ENCODE measurements at regions not wholly inside any gene's neighbourhood (a gene's known extent, or its start where the extent isn't known, plus 50 kb on each side); places are given as distances from the start of the nearest gene placed in this dataset.
"Not testable (repeated sequence)": the region's sequence is repeated elsewhere in the genome, so short reads cannot be mapped to it uniquely, and the experiment has no call there.

DNA sequence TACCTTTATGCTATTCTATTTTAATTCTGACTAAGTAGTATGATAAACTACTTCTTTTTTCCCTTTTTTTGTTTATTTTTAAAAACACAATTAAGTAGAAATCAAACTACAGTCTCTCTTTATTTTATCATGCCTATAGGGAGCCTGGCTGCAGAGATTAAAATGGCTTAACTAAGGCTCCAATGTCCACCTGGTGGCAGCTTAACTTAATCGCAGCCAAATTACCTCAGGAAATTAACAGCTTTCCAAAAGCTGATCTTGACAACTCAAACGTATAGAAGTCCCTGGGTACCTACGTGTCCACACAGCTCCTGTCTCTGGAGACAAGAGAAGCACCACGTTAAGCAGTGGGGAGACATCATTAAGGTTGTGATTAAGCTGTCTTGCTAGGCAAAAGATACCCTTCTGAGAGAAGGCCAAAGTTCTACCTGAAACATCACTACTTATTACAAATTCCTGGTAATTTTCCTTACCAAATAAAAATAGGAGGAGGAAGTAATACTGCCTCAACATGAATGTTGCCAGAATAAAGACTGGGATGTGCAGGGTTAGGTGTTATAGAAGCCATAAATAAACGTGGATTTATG, 63.2 kb upstream of the SNX19 start:
- no peak for DNase-seq

DNA sequence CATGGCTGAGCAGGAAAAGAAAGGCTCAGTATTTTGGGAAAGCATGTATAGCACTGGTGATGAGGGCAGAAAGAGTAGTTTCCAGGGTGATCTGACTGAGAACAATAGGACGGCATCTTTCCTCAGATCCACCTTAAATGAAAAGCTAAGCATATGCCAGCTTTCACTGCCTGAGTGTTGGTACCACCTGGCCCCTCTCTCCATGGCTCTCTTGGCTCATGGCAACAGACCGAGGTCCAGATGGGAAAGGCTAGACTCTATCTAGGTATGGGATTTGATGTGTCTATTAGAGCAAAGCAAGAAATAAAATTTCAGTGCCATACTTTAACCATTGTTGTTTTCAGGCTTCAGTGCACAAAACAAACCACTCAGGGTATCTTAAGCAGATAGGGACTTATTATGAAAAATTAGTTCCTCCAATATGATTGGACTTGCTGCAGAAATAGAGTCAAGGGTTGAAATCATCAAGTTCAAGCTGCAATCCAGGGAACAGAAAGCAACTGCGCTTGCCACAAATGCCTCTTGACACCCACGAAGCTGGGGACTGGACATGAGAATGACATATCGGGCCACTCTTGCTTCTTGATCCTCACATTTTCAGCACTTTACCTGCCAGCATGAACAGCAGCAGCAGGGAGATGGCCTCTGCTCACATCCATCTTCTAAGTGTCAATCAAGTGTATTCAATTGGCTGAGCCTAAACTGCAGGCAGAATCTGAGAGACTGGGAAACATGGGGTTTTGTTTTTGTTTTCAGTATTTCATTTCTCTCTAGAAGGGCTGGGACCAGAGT, 64.0 kb upstream of the SNX19 start:
- no peak for DNase-seq

DNA sequence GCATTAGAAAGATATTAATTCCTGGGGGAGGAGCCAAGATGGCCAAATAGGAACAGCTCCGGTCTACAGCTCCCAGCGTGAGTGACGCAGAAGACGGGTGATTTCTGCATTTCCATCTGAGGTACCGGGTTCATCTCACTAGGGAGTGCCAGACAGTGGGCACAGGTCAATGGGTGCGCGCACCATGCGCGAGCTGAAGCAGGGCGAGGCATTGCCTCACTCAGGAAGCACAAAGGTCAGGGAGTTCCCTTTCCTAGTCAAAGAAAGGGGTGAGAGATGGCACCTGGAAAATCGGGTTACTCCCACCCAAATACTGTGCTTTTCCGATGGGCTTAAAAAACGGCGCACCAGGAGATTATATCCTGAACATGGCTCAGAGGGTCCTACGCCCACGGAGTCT, 68.0 kb upstream of the SNX19 start:
- not testable (repeated sequence) for DNase-seq

DNA sequence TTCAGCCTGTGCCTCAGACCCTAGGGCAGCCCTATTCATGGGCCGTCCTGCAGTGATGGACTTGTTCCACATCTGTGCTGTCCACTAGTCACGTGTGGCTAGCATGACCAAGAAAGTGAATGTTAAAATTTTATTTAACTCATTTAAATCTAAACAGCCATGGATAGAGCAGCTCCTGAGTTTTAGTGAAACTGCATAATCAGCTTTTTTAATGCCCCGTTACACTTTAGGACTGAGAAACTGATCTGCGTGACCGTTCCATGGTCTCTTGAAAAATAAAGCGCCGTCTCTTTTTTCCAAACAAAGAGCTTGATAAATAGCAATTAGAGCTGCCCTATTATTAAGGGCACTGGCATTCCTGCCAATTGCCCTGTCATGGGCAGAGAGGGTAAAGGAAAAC, 76.5 kb upstream of the SNX19 start:
- DNase-seq: no peak

DNA sequence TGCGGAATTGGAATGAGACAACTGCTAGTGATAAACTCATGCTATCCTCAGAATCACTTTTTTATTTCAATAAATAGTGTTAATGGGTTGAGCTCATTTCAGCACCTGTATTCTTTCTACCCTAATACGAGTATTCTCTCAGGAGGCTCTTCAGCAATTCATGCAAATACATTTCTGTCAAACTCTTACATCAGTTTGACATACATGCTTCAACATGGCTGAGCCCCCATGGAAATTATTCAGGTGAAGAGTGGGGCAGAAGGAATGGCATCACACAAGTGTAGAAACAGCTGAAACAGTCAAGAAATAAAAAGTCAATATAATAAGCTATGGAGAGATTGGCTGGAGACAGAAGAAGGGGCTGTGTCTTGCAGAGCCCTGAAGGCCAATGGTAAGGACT, 77.8 kb upstream of the SNX19 start:
- DNase-seq: no peak

DNA sequence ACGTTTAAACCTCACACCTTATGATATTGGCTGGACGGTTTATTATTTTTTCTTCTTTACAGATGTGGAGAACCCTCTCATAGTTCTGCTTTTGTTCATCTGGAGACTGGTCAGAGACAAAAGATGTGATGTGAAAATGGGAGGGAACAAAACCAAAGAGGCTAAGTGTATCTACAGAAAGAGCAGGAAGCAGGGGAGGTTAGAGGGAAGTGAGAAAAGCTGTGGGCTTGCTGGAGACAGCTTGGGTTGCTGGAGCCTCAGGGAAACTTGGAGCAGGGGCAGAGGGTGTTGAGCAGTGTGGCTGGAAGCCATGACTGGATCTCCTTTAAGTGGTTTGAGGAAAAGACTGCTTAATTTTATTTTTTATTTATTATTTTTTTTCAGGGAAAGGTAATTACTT, 79.0 kb upstream of the SNX19 start:
- no peak for DNase-seq

DNA sequence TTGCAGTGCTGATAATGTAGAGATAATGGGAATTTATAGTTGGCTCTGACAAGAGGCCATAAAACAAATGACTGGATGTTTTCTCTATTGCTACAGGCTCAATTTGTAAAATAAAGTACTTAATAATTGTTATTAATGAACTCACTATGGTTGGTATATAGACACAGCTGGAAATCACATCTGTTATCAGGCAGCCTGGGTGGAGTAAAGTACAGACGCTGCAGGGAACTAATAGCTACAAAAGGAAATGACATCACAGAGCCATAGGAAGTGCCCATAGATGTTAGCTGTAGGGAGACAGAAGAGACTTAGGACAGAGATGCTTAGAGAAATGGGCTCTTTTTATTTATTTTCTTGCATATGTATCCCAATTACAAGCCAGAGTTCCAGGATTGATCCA, 81.0 kb upstream of the SNX19 start:
- no peak for DNase-seq

DNA sequence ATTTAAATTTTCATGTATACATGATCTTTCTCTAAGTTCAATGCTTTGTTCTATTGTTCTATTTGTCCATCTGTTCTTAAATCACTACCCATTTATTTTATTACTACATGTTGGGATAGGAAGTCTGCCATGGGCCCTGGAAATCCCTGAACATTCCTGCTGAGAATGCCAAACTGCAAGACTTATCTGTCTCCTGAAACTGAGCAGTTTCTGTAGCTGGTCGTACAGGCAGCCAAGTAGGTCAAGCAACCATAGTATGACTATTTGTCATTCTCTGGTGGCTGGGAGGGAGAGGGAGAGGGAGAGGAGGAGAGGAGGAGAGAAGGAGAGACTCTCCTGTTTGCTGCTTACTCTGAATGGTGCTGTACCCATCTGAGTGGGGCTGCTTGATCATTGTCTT, 82.8 kb upstream of the SNX19 start:
- no peak for DNase-seq

DNA sequence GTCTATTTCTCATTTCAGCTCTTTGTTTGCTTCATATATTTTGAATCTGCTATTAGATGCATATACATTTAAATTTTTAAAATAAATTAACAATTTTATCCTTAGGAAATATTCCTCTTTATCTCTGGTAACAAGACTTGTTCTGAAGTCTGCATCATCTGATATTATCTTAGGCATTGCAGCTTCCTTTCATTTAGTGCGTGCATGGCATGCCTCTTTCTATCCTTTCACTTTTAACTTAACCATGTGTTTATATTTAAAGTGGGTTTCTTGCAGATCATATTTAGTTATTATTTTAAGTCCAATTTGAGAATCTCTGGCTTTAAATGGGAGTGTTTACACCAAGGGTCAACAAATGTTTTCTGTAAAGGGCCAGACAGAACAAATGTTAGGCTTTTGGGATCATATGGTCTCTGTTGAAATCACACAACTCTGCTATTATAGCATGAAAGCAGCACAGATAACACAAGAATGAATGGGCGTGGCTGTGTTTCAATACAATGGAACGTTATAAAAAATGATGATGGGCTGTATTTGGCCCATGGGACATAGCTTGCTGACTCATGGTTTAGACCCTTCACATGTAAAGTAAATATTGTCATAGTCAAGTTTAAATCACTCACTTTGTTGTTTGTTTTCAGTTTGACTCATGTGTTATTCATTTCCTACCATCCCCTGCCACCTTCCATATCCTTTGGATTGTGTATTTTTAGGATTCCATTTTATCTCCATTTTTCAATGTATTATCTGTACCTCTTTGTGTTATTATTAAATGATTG, 83.9 kb upstream of the SNX19 start:
- DNase-seq: no peak

DNA sequence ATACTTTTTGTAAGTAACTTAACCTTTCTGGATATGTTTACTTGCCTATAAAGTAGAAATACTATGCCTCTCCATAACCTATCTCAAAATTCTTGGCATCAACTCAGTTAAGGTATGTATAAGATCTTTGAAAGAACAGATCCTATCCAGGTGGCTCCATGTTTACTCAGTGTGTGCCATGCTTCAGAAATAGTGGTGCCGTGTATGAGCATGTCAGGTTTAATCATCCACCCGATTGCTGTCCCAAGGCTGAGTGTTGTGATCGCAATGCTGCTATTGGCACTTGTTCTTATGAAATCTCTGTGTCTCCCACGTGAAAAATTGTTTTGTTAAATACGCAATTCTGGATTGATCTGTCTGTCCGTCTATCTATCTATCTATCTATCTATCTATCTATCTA, 85.9 kb upstream of the SNX19 start:
- no peak for DNase-seq

DNA sequence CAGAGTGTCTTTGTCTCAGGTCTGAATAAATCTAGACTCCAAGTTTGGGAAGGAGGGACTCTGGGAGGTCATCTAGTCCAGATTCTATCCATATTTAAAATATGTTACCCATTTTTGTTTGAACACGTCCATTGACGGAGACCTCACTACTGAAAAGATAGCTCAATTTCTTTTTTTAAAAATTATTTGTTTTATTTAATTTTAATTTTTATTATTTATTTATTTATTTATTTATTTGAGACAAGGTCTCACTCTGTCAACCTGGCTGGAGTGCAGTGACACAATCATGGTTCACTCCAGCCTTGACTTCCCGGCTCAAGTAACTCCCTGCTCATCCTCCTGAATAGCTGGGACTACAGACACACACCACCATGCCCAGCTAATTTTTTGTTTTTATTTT, 89.5 kb upstream of the SNX19 start:
- no peak for DNase-seq

DNA sequence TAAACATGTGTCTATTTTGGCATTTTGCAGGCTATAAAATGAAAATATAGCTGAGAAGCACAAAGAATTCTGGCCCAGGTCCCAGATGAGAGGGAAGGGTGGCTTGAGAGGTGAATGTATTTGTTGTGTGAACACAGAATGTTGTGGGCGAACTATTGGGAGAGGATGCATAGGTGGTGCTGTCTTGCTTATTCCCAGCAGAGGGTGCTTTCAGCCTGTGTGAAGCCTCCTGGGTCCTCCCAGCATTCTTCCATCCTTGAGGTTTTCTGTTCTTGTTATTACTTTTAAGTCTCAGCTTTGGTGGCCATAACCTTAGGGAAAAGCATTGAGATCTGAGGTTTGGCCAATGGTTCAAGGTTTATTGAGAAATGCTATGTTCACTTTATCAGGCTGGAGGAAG, 108.7 kb upstream of the SNX19 start:
- no peak for DNase-seq

DNA sequence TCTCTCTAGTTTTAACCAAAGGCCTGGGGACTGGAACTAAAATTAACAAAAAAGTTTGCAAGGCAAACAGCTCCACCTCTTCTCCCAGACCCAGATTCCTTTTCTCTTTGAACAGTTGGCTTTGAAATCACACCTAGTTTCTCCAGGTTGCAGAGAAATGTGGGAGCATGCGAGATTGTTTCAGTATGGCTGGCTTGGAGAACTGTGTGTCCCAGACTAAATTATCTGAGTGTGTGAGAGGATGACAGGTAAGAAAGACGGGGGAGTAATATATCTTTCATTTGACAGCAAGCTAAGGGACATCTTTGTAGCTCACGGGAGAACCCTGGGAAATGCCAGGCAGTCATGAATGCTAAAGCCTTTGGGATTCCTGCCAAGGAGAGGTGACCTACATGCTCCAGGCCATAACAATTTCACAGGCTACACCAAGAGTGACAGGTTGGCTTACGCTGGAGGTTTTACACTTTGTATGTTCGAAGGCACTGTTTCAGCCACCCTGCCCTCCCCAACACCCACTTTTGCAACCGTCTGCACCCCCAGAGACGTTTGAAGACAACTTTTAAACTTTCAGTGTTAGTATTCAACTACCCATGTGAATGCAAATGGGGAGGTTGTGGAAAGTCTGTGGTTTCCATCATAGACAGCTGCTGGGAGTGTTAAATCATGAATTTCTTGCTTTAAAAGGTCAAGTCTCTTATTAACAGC, 109.3 kb upstream of the SNX19 start:
- no peak for DNase-seq

DNA sequence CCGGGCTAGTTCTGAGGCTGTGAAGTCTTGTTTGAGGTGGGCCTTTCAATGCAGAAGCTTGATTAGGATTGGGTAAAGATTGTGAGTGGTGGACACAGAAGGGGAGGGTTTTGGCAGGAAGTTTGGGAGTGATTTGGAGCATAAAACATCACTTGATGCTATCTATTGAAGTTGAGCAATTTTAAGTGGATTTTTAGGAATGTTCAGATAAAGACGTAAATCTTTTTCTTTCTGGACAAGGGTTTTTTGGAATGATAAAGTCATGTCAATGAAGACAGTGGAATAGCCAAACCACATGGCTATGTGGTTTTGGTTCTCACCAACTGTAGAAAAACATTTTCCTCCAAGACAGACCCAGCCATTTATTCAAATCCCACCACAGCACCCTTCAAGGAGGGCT, 111.2 kb upstream of the SNX19 start:
- DNase-seq: no peak

DNA sequence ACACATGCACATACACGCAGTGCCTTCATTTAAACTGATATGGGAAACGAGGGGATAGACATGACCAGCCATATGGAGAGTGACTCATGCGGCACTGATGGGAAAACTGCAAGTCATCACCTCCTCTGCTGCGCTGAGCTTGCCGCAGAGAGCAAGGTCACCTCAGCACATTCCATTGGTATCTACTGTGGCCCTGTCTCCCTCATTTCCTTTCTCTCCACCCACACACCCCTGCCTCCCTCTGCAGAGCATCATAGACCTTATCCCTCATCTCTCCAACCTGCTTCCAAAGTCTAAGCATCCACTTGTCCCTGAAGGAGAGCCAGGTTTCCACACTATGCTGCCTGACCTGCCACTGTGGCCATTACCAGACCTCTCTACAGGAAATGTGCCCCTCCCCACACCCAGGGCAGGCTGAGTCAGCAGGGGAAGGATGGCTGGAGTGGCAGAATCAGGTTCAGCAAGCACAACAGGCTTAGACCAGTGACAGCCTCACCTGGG, 116.9 kb upstream of the SNX19 start:
- no peak for DNase-seq

DNA sequence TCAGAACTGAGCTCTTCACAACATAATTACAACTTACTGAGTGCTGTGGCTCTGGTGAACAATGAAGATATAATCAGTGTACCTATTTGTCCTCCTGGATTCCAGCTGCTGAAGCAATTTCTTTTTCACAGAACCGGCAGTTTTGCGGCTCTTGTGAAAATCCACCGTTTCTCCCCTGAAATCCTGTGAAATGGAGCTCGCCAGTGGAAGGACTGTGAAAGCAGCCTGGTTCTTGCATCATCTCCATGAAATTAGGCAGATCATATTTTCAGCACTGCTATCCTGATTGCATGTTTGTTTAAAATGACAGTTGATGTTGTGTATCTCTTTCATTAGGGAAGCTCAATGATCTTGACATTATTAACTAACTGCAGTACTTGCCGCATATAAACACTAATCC, 120.2 kb upstream of the SNX19 start:
- DNase-seq: no peak

DNA sequence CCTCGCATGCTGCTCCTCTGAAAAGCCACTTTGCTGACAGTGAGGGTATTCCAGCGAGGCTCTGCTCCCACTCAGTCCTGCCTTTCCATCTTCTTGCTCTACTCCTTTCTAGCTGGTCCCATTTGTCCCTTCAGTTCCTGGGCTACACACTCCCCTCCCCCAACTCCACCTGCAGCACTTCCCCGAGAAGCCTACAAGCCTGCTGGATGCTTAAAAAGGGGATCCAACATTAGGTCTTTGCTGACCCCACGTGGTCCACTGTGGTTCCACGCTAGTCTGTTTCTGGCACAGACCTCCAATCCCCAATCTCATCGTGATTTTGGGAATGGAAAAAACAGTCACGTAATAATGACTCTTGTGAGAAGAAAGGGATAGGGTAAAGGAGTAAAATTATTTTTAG, 121.6 kb upstream of the SNX19 start:
- DNase-seq: no peak

DNA sequence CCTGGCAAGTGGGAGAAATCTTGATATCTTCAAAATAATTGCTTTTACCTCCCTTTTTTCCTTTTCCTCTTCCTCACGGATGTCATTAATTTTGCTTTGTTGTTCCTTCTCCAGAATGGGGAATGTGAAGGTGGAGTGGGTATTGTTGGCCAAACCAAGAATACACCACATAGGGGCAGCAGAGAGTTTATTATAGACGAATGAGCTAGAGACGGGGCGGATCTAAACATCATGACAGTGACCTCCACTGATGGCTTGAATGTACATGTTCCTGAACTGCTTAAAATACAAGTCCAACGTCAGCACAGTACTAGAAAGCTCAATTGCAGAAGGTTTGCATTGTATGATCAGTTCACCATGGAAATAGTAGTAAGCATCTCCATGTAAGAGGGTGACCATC, 122.3 kb upstream of the SNX19 start:
- no peak for DNase-seq

DNA sequence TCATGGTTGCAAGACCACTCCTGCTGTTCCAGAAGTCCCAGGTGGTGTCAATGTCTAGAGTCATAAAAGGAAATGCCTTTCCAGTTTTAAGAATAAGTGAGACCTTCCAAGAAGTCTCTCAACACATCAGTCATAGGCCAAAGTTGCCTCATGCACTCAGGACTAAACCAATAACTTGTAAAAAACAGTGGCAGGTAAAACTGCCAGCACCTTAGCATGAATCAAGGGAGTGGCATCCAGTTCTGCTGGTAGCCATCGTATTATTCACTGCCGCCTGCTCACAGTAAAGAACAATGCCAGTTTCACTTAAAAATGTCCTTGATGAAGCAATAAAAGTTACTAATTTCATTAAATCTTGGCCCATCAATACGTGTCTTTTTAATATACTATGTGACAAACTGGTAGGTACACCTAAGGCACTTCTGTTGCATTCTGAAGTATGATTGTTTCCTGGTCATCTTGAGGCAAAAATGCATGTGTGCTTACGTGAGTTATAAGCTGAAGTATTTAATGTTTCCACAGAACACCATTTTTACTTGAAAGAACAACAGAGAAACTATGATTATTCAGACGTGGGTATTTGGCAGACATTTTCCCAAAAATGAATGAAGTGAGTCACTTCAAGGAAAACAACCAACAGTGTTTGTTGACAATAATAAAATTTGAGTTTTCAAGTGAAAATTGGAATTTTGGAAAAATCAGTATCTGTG, 125.2 kb upstream of the SNX19 start:
- no peak for DNase-seq

DNA sequence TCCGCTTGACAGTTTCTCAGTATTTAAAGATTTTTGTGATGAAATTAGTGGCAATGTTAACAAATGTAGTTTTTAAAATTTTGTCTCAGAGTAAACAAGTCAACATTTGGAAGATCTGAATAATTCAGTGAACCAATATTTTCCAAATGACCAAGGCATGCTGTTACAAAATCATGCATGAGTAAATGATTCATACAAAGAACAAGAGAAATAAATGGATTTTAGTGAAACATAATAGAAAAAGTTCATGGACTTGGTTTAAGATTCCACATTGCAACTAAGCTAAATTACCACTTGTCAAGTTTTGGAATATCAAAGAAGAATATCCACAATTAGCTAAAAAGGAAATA, 125.7 kb upstream of the SNX19 start:
- no peak for DNase-seq

DNA sequence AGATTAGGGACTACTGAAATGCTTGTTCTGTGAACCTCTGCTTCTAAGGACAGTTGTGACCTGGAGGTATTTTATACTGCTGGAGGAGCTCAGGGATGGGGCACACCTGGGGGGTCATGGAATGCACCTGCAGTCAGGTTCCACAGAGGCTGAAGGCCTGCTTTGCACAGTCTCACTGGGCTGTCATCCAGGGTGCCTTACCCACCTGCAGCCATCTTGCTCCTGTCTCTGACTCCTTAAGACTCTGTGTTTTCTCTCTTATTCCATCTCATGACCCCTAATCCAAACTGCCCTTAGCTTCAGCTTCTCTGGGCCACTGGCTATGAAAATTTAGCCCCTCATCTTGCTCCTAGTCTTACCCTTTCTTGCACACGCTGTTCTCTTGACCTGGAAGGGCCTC, 127.0 kb upstream of the SNX19 start:
- DNase-seq: no peak

DNA sequence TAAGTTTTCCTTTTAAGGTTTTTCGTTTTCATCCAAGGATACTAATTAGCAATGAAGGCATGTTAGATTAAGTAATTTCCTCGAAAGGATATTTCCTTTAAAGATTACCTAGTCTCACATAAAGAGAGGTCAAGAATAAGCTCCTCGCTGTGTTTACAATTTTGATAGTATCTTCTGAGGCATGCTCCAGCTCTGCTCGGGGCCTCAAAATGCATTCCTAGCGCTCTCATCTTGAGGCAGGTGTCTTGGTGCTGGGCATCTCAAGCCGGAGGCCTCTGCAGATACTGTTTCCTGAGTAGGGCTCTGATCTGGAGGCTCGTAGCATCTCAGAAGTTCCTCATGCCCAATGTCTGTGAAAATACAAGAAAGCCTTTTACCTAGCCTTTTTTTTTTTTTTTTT, 128.6 kb upstream of the SNX19 start:
- DNase-seq: no peak

DNA sequence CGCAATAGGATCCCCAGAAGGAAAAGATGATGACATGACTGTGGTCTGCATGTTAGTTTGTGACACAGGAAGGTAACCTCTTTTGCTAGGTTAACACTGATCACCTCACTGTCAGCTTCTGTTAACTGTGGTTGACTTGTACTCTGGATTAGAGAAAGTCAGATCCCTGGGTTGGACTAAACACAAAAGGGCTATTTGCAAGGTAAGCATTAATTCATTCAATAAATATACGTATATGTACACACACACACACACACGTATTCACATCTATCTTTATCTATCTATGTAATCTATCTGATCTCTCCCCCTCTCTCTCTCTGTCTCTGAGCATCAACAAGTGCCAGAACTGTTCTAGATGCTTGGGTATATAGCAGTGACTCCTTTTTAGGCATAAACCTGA, 136.1 kb upstream of the SNX19 start:
- no peak for DNase-seq

Data from CD4-positive, alpha-beta T cell treated with Interleukin-15 for 1 hour (primary cell).